ENCODE measurements at regions not wholly inside any gene's neighbourhood (a gene's known extent, or its start where the extent isn't known, plus 50 kb on each side); places are given as distances from the start of the nearest gene placed in this dataset.
"Not testable (repeated sequence)": the region's sequence is repeated elsewhere in the genome, so short reads cannot be mapped to it uniquely, and the experiment has no call there.

DNA sequence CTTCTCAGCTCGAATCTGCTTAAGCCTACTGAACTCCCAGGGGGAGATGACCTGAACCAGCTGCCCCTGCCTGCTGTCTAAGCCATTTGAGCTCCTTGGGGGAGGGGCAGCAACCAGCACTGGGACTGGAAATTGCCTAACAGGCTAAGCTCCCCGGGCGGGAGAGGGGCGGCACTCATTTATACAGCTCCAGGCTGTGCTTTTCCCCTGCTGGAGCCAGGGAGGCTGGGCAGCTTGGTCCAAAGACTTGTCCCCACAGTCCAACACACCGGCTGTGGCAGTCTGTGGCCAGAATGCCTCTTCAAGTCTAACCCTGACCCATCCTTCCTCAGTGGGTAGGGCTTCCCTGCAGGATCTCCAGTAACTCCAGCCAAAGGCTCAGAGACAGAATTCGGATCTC, 1241.5 kb downstream of the ROBO2 start:
- no peak overlapping the region for H3K27ac Mint-ChIP-seq
- no peaks in the 10 kb centered on the region for H3K27me3 Mint-ChIP-seq
- DNase-seq (ENCODE audit: low spot score): no peak
- H3K36me3 Mint-ChIP-seq: no peaks in the 10 kb centered on the region
- H3K4me1 Mint-ChIP-seq (ENCODE audit: low read depth in 2 of 2): peaks cover 0 to 11% of the 10 kb centered on the region in 2 donors
- no peak overlapping the region for H3K4me3 Mint-ChIP-seq
- peaks cover 3% of the 10 kb centered on the region for H3K9me3 Mint-ChIP-seq
- ATAC-seq: no peak

- H3K27me3 Mint-ChIP-seq: no peaks in the 10 kb centered on the region
- H3K4me1 Mint-ChIP-seq (ENCODE audit: low read depth in 2 of 2): peaks cover 0 to under 1% of the 10 kb centered on the region in 2 donors
- no peaks in the 10 kb centered on the region for H3K36me3 Mint-ChIP-seq
- DNase-seq (ENCODE audit: low spot score) (no peak), ATAC-seq (no peak)
- H3K27ac Mint-ChIP-seq: no peak overlapping the region
- peaks cover 3% of the 10 kb centered on the region for H3K9me3 Mint-ChIP-seq
- no peak overlapping the region for H3K4me3 Mint-ChIP-seq
These were observed 1244.1 kb downstream of the ROBO2 start for GRCh38 chr3:78283994-78284393.

DNA sequence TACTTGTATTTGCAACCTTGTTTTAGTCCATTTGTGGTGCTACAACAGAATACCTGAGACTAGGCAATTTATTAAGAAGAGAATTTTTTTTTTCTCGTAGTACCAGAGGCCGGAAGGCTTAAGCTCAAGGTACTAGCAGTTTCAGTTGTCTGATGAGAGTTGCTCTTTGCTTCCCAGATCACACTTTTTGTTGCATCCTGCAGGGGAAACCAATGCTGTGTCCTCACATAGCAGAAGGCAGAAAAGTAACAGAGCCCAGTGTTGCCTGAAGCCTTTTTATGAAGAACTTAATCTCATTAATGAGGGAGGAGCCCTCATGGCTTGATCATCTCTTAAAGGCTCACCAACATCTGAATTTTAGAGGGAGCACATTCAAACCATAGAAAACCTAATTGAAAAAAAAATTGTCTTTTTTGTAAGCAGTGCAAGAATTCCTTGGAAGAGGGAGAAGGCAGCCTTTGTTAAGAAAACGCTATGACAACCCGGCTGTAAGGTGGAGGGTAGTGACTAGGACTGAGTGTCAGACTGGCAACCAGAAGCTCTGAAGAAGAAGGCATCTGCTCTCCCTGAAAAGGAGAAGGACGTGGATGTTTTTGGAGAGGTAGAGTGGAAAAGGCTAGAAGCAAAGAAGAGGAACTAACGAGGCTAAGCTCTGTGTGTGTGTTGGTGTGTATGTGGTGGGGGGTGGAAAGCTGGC, 1245.3 kb downstream of the ROBO2 start:
- Mint-ChIP-seq H3K4me3 (no peak overlapping the region), H3K27ac (no peak overlapping the region), H3K4me1 (ENCODE audit: low read depth in 2 of 2) (no peaks in the 10 kb centered on the region), H3K9me3 (peaks cover 3% of the 10 kb centered on the region), H3K27me3 (no peaks in the 10 kb centered on the region), H3K36me3 (no peaks in the 10 kb centered on the region)
- ATAC-seq (no peak), DNase-seq (ENCODE audit: low spot score) (no peak)

DNA sequence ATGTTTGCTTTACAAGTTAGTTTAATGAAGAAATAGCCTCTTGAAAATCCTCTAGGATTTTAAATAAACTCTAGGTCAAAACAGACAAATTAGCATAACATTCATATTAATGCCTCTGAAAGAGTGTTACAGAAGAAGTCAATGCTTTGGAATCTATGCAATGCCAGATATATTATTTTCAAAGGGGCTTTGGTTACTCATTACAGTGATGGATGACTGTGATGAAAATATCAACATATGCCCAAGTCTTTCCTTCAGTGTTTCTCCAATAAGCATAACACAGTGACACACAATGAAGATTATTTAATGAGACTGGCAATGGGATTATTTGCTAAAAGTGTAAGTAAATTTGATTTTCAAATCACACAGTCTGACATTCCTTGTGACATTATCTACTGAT, 1247.2 kb downstream of the ROBO2 start:
- no peaks in the 10 kb centered on the region for H3K4me1 Mint-ChIP-seq (ENCODE audit: low read depth in 2 of 2)
- DNase-seq (ENCODE audit: low spot score) (no peak), ATAC-seq (no peak)
- H3K4me3 Mint-ChIP-seq: no peak overlapping the region
- H3K27ac Mint-ChIP-seq: no peak overlapping the region
- H3K36me3 Mint-ChIP-seq: no peaks in the 10 kb centered on the region
- no peaks in the 10 kb centered on the region for H3K27me3 Mint-ChIP-seq
- peaks cover 3% of the 10 kb centered on the region for H3K9me3 Mint-ChIP-seq

- Mint-ChIP-seq H3K4me1 (ENCODE audit: low read depth in 2 of 2) (peaks cover 5 to 6% of the 10 kb centered on the region in 2 donors), H3K36me3 (peaks cover 7% of the 10 kb centered on the region), H3K9me3 (peaks cover 5% of the 10 kb centered on the region), H3K27me3 (no peaks in the 10 kb centered on the region), H3K4me3 (no peak overlapping the region), H3K27ac (no peak overlapping the region)
- no peak for ATAC-seq
- no peak for DNase-seq (ENCODE audit: low spot score)
These were observed 1253.4 kb downstream of the ROBO2 start for GRCh38 chr3:78293284-78293683.

DNA sequence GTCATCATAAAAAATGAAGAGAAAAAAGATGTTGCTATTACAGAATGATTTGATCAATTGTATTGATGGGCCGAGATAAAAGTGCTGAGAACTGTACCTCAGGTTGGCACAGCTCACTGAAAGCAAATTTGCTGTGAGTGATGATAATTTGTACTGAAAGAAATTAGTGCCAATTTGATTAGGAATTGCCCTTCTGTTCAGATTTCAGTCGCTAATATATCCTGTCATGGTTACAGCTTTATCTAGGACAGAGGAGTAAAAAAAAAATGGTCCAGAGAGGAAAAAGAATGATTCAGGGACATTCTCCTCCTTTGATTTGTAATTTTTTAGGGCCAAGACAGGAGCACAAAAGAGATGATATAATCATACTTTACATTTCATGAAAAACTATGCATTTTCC, 1264.2 kb downstream of the ROBO2 start:
- peaks cover 6% of the 10 kb centered on the region for H3K9me3 Mint-ChIP-seq
- no peaks in the 10 kb centered on the region for H3K4me1 Mint-ChIP-seq (ENCODE audit: low read depth in 2 of 2)
- no peaks in the 10 kb centered on the region for H3K36me3 Mint-ChIP-seq
- H3K27me3 Mint-ChIP-seq: no peaks in the 10 kb centered on the region
- H3K27ac Mint-ChIP-seq: no peak overlapping the region
- DNase-seq (ENCODE audit: low spot score): no peak
- ATAC-seq: no peak
- no peak overlapping the region for H3K4me3 Mint-ChIP-seq

DNA sequence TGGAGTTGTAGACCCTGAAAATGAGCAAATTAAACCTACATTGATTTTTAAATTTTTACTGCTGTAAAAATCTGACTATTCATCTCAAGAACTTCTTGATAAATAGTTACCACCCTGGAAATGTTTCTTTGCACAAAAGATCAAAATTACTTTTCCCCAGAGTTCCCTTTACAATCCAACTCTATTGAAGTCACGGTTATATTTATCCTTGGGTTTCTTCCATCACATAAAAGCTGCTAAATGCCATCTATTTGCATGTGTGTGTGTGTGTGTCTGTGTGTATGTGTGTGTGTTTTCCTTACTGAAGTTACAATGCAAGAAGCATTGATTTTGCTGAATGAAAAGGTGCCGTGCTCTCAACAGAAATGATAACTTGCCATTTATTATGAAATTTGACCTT, 1273.0 kb downstream of the ROBO2 start:
- Mint-ChIP-seq H3K9me3 (peaks cover 6% of the 10 kb centered on the region), H3K36me3 (peaks cover 4% of the 10 kb centered on the region), H3K4me1 (ENCODE audit: low read depth in 2 of 2) (no peaks in the 10 kb centered on the region), H3K27ac (no peak overlapping the region), H3K4me3 (no peak overlapping the region), H3K27me3 (no peaks in the 10 kb centered on the region)
- ATAC-seq: no peak
- DNase-seq (ENCODE audit: low spot score): no peak

DNA sequence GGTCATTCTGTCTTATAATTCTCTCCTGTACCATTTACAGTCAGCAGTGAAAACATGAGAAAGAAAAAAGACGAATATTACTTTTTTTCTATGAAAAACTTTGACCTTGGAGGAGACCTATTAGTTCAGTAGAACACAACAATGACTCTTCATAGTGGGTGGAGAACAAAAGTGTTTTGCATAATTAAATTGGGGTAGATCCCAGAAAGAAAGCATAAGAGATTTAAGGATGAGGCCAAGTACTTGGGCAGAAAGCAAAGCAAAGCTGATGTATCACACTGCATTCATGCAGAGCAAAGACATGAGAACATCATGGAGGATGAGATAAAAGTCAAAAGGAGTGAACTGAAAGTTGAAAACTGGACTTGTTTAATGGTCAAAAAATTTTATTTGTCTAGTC, 1273.4 kb downstream of the ROBO2 start:
- no peak for ATAC-seq
- no peak overlapping the region for H3K27ac Mint-ChIP-seq
- H3K36me3 Mint-ChIP-seq: peaks cover 4% of the 10 kb centered on the region
- no peak overlapping the region for H3K4me3 Mint-ChIP-seq
- DNase-seq (ENCODE audit: low spot score): no peak
- no peaks in the 10 kb centered on the region for H3K27me3 Mint-ChIP-seq
- H3K4me1 Mint-ChIP-seq (ENCODE audit: low read depth in 2 of 2): no peaks in the 10 kb centered on the region
- H3K9me3 Mint-ChIP-seq: peaks cover 6% of the 10 kb centered on the region

DNA sequence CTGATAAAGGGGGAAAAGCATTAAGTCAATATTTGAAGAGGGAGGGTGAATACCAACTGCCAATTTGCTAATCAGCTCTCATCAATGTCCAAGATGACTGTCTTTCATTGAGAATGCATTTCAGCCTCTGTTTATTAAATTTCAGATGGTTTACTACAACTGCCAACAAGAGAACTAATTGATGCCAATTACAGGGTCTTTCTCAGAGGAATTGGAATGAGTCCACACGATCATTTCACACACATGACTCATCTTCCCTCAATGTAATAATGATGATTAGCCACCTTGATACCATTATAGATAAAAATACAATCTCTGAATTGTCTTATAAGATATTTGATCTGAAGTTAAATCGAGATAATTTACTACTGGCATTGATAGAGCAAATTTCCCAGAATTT, 1274.4 kb downstream of the ROBO2 start:
- Mint-ChIP-seq H3K36me3 (peaks cover 4% of the 10 kb centered on the region), H3K27me3 (no peaks in the 10 kb centered on the region), H3K27ac (no peak overlapping the region), H3K9me3 (peaks cover 6% of the 10 kb centered on the region), H3K4me3 (no peak overlapping the region), H3K4me1 (ENCODE audit: low read depth in 2 of 2) (no peaks in the 10 kb centered on the region)
- DNase-seq (ENCODE audit: low spot score) (no peak), ATAC-seq (no peak)

GRCh38 chr3:78317774-78318173, 1277.9 kb downstream of the ROBO2 start:
- Mint-ChIP-seq H3K27ac (no peak overlapping the region), H3K9me3 (peaks cover 9% of the 10 kb centered on the region), H3K27me3 (no peaks in the 10 kb centered on the region), H3K36me3 (no peaks in the 10 kb centered on the region), H3K4me1 (ENCODE audit: low read depth in 2 of 2) (no peaks in the 10 kb centered on the region), H3K4me3 (no peak overlapping the region)
- DNase-seq (ENCODE audit: low spot score) (no peak), ATAC-seq (no peak)

DNA sequence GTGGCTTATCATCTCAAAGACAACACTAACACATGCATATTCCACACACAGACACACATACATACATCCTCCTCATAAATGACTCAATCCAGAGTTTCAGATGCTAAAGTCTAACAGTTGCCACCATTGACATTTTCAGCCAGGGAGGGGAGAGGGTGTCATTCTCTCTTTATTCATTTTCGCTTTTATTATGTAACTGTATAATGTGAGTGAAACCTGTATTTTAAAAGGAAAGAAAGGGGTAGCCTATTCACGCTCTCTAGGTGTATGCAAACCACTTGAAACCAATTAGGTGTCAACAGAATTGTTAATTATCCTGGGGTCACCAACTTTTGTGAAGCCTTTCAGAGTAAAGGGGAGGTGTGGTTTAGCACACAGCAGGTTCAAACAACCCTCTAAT, 1282.9 kb downstream of the ROBO2 start:
- Mint-ChIP-seq H3K4me3 (no peak overlapping the region), H3K36me3 (peaks cover 10% of the 10 kb centered on the region), H3K4me1 (ENCODE audit: low read depth in 2 of 2) (no peaks in the 10 kb centered on the region), H3K9me3 (peaks cover 22% of the 10 kb centered on the region), H3K27me3 (no peaks in the 10 kb centered on the region), H3K27ac (no peak overlapping the region)
- no peak for DNase-seq (ENCODE audit: low spot score)
- ATAC-seq: no peak

- no peak overlapping the region for H3K4me3 Mint-ChIP-seq
These were observed 1297.9 kb downstream of the ROBO2 start for GRCh38 chr3:78337801-78338211.

DNA sequence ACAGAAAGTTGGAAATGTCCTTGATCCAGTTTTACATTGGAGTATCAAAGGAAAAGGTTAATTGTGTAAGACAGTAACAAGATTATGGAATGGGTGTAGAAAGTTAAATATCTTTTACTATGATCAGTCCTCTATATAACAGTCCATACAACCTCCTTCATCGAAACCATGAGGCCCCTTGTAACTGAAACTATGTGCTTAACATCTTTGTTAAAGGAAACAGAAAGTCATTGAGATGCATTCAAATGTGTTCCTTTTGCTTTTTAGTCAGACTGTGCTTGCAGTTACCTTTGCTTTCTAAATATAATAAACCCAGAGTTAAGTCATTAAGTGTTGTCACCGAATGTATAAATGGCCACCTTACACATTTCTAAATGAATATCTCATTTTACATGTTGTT, 1298.5 kb downstream of the ROBO2 start:
- DNase-seq (ENCODE audit: low spot score) (no peak), ATAC-seq (no peak)
- H3K9me3 Mint-ChIP-seq: peaks cover 6% of the 10 kb centered on the region
- no peak overlapping the region for H3K27ac Mint-ChIP-seq
- no peaks in the 10 kb centered on the region for H3K36me3 Mint-ChIP-seq
- no peaks in the 10 kb centered on the region for H3K4me1 Mint-ChIP-seq (ENCODE audit: low read depth in 2 of 2)
- H3K4me3 Mint-ChIP-seq: no peak overlapping the region
- H3K27me3 Mint-ChIP-seq: no peaks in the 10 kb centered on the region

More at GRCh38 chr3:78337801-78338211, 1297.9 kb downstream of the ROBO2 start:
- Mint-ChIP-seq H3K36me3 (no peaks in the 10 kb centered on the region), H3K27me3 (no peaks in the 10 kb centered on the region), H3K4me1 (ENCODE audit: low read depth in 2 of 2) (no peaks in the 10 kb centered on the region), H3K27ac (no peak overlapping the region), H3K9me3 (peaks cover 6% of the 10 kb centered on the region)
- DNase-seq (ENCODE audit: low spot score): no peak
- no peak for ATAC-seq

GRCh38 chr3:78343221-78343620, 1303.3 kb downstream of the ROBO2 start:
- H3K9me3 Mint-ChIP-seq: peaks cover 4% of the 10 kb centered on the region
- no peak overlapping the region for H3K27ac Mint-ChIP-seq
- H3K4me1 Mint-ChIP-seq (ENCODE audit: low read depth in 2 of 2): no peaks in the 10 kb centered on the region
- DNase-seq (ENCODE audit: low spot score): no peak
- no peaks in the 10 kb centered on the region for H3K27me3 Mint-ChIP-seq
- H3K4me3 Mint-ChIP-seq: no peak overlapping the region
- H3K36me3 Mint-ChIP-seq: no peaks in the 10 kb centered on the region
- ATAC-seq: no peak

GRCh38 chr3:78344267-78344666, 1304.4 kb downstream of the ROBO2 start:
- not testable (repeated sequence) for H3K36me3 Mint-ChIP-seq; H3K4me1 Mint-ChIP-seq (ENCODE audit: low read depth in 2 of 2); H3K27ac Mint-ChIP-seq; ATAC-seq; H3K27me3 Mint-ChIP-seq; H3K9me3 Mint-ChIP-seq; H3K4me3 Mint-ChIP-seq; DNase-seq (ENCODE audit: low spot score)

Measured in natural killer cell treated with Interleukin-12 subunit alpha and Interleukin-12 subunit beta and Interleukin-15 and Interleukin-18, amount 100 ng/mL, for 72 hours (primary cell).